ENCODE measurements at regions not wholly inside any gene's neighbourhood (a gene's known extent, or its start where the extent isn't known, plus 50 kb on each side); places are given as distances from the start of the nearest gene placed in this dataset.
"Not testable (repeated sequence)": the region's sequence is repeated elsewhere in the genome, so short reads cannot be mapped to it uniquely, and the experiment has no call there.

DNA sequence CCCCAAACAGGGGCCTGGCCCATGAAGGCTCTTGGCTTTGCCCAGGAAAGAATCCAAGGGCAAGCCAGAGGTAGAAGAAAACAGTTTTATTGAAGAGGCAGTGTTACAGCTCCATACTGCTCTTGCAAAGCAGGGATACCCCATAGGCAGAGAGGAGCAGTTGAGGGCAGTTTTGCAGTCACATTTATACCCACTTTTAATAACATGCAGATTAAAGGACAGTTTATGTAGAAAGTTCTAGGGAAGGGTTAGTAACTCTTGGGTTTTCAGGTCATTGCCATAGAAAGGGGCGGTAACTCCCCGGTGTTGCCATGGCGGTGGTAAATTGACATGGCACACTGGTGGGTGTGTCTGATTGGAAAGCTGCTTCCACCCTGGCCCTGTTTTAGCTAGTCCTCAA is 80.5 kb upstream of the GNAZ start:
- TF ChIP-seq, protein P1, sequence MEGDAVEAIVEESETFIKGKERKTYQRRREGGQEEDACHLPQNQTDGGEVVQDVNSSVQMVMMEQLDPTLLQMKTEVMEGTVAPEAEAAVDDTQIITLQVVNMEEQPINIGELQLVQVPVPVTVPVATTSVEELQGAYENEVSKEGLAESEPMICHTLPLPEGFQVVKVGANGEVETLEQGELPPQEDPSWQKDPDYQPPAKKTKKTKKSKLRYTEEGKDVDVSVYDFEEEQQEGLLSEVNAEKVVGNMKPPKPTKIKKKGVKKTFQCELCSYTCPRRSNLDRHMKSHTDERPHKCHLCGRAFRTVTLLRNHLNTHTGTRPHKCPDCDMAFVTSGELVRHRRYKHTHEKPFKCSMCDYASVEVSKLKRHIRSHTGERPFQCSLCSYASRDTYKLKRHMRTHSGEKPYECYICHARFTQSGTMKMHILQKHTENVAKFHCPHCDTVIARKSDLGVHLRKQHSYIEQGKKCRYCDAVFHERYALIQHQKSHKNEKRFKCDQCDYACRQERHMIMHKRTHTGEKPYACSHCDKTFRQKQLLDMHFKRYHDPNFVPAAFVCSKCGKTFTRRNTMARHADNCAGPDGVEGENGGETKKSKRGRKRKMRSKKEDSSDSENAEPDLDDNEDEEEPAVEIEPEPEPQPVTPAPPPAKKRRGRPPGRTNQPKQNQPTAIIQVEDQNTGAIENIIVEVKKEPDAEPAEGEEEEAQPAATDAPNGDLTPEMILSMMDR (IDR thresholded peaks at IDR 0.05; ENCODE audit: insufficient read depth, low read length, severe bottlenecking) = no peak
- Histone ChIP-seq H3K27me3 (ENCODE audit: control insufficient read depth, insufficient read depth, low read length) (no peaks in the 10 kb centered on the region), H3K4me3 (ENCODE audit: low read depth, low read length) (no peak overlapping the region), H3K36me3 (ENCODE audit: control insufficient read depth, insufficient read depth, low read length) (no peaks in the 10 kb centered on the region)
- no peak for DNase-seq (ENCODE audit: low read depth)
- FAIRE-seq = no peak

DNA sequence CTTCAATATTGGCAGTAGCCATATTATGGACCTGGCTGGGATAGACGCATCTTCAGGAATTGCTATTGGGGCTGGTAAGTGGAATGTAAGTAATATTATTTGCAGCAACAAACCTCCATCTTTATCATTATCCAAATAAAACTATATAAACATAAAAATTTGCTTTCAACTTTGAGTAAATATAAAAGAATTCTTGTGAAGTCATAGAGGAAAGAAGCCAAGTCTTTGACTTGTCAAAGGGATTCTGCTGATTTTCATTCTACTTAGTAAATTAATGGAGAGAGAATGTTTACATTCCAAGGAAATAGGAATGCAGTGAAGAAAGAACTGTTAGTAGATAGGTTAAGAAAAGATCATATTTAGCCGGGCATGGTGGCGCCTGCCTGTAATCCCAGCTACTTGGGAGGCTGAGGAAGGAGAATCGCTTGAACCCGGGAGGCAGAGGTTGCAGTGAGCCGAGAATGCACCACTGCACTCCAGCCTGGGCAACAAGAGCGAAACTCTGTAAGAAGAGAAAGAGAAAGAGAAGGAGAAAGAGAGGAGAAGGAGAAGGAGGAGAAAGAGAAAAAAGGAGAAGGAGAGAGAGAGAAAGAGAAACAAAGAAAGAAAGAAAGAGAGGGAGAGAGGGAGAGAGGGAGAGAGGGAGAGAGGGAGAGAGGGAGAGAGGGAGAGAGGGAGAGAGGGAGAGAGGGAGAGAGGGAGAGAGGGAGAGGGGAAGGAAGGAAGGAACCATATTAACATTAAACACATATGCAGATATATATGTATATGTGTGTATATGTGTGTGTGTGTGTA is 79.4 kb upstream of the GNAZ start:
- H3K36me3 ChIP-seq (ENCODE audit: control insufficient read depth, insufficient read depth, low read length); DNase-seq (ENCODE audit: low read depth); H3K27me3 ChIP-seq (ENCODE audit: control insufficient read depth, insufficient read depth, low read length); H3K4me3 ChIP-seq (ENCODE audit: low read depth, low read length); FAIRE-seq: not testable (repeated sequence)

DNA sequence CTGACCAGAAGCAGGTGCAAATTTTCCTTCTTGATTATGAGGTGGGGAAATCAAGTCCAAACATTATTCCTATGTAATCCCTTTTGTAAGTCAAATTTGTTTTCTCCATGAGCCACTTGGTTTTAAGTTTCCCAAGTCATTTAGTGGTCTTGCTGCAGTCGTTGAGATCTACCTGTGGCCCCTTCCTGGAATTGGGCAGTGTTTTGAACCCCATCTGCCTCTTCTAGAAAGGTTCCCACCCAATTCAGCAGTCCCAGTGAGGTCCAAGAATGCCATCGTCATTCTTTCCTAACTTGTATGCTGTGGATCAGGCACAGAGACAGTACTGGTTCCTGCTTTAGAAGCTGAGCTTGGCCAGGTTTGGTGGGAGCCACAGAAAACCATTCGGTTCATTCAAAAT is 77.8 kb upstream of the GNAZ start:
- TF ChIP-seq, protein P1 (IDR thresholded peaks at IDR 0.05; ENCODE audit: insufficient read depth, low read length, severe bottlenecking) = no peak
- no peaks in the 10 kb centered on the region for H3K27me3 ChIP-seq (ENCODE audit: control insufficient read depth, insufficient read depth, low read length)
- H3K36me3 ChIP-seq (ENCODE audit: control insufficient read depth, insufficient read depth, low read length) = no peaks in the 10 kb centered on the region
- FAIRE-seq = no peak
- no peak for DNase-seq (ENCODE audit: low read depth)
- no peak overlapping the region for H3K4me3 ChIP-seq (ENCODE audit: low read depth, low read length)

DNA sequence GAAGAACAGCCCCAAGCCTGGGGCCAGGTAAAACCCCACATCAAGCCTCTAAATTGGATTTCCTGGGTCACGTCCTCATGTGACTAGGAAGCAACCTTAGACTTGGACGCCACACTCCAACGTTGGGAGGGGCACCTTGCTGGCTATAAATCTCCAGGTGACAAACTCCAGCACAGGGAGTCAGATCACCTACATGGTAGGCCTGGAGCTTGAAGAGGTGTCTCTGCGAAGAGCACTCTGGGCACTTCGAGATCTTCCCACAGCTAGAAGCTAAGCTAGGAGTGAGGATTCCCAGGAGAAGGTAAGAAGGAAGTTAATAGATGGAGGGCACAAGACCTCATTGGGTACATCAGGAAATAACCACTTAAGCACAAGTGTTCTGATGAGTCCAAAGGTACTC is 77.1 kb upstream of the GNAZ start:
- Histone ChIP-seq H3K4me3 (ENCODE audit: low read depth, low read length) (no peak overlapping the region), H3K36me3 (ENCODE audit: control insufficient read depth, insufficient read depth, low read length) (no peaks in the 10 kb centered on the region), H3K27me3 (ENCODE audit: control insufficient read depth, insufficient read depth, low read length) (no peaks in the 10 kb centered on the region)
- TF ChIP-seq, protein P1 (IDR thresholded peaks at IDR 0.05; ENCODE audit: insufficient read depth, low read length, severe bottlenecking) = no peak
- no peak for DNase-seq (ENCODE audit: low read depth)
- FAIRE-seq = no peak

DNA sequence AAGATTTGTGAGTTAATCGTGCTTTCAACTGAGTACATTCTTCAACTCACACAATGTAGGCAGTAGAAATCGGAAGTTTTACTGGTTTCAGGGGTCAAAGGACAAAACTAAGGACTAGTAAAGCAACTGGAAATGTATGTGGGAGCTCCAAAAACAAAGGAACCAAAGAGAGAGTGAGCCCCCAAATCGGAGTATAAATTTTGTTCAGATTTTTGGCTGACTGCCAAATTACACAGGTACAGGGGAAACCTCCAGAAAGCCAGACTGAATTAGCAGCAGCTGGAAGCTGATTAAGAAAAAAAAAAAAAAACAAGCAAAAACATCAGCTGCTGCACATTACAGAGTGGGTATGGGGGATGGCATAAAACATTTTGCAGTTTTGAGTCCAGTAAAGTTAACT is 75.2 kb upstream of the GNAZ start:
- FAIRE-seq = no peak
- DNase-seq (ENCODE audit: low read depth) = no peak
- Histone ChIP-seq H3K4me3 (ENCODE audit: low read depth, low read length) (no peak overlapping the region), H3K36me3 (ENCODE audit: control insufficient read depth, insufficient read depth, low read length) (no peaks in the 10 kb centered on the region), H3K27me3 (ENCODE audit: control insufficient read depth, insufficient read depth, low read length) (no peaks in the 10 kb centered on the region)
- TF ChIP-seq, protein P1 (IDR thresholded peaks at IDR 0.05; ENCODE audit: insufficient read depth, low read length, severe bottlenecking) = no peak

DNA sequence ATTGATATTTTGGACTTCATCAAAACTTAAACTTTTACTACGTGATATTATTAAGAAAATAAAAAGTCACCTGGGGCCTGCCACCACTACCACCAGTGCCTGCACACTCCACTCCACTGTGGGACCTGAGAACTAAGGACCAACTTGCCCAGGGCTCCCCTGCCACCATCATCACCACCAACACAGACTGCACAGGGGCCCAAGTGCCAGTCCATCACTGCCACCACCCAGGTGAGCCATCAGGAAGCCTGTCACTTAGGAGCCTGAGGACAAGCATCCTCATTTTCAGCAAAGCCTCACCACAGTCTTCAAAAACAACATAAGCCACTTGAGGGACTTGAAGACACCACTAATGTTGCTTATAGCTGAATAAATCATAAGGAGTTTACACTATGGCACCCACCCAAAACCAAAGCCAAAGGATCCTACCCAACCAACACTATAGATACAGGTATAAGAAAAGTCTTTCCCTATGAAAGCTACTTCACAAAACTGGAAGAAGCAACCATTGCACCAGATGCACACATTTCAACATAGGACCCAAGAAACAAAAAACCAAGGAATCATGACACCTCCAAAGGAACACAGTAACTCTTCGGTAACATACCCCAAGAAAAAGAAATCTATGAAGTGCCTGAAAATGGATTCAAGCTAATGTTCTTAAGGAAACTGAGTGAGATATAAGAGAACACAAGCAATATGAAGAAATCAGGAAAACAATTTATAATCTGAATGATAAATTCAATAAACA is 73.6 kb upstream of the GNAZ start:
- no peaks in the 10 kb centered on the region for H3K36me3 ChIP-seq (ENCODE audit: control insufficient read depth, insufficient read depth, low read length)
- no peak overlapping the region for H3K4me3 ChIP-seq (ENCODE audit: low read depth, low read length)
- no peak for FAIRE-seq
- no peaks in the 10 kb centered on the region for H3K27me3 ChIP-seq (ENCODE audit: control insufficient read depth, insufficient read depth, low read length)
- TF ChIP-seq, protein P1 (IDR thresholded peaks at IDR 0.05; ENCODE audit: insufficient read depth, low read length, severe bottlenecking) = no peak
- DNase-seq (ENCODE audit: low read depth) = no peak

Data from bronchial epithelial cell (primary cell).